ENCODE measurements at regions not wholly inside any gene's neighbourhood (a gene's known extent, or its start where the extent isn't known, plus 50 kb on each side); places are given as distances from the start of the nearest gene placed in this dataset. TPM values are rescaled to one million over a fixed set of nuclear protein-coding genes. Genes with fewer than 3 reads are reported as not detected.

DNA sequence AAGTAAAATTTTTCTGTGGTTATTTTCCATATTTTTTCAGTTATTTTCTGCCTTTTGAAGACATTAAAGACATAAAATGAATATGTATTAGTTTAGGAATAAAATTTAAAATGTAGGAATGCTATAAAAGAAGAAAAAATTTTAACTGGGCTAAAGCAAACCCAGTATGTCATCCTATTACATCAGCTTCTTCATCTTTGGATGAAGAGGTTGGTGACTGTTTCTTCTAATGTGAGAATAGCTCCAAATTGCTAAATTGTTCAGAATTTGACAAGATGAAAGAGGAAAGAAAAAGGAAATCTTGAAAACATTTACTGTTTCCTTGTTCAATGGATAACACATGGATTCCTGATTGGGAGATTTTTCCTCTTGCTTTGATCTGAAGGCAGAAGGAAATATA, 52.7 kb upstream of the PZP start:
- ChIA-PET POLR2A (no interaction called here), CTCF (ENCODE audit: unreplicated experiment) (no interaction called here)
- intact Hi-C loops (cut with micrococcal nuclease; ENCODE audit: unreplicated experiment), result no loop called here
- no peak overlapping the region for H3K4me3 ChIP-seq (ENCODE audit: low read depth, low read length, poor library complexity, severe bottlenecking)
- no peaks in the 10 kb centered on the region for H3K36me3 ChIP-seq (ENCODE audit: insufficient read depth, low read length)
- no peak for TF ChIP-seq EZH2phosphoT487 (IDR thresholded peaks at IDR 0.05; ENCODE audit: borderline replicate concordance, low read depth, low read length)
- TF ChIP-seq, protein P1, sequence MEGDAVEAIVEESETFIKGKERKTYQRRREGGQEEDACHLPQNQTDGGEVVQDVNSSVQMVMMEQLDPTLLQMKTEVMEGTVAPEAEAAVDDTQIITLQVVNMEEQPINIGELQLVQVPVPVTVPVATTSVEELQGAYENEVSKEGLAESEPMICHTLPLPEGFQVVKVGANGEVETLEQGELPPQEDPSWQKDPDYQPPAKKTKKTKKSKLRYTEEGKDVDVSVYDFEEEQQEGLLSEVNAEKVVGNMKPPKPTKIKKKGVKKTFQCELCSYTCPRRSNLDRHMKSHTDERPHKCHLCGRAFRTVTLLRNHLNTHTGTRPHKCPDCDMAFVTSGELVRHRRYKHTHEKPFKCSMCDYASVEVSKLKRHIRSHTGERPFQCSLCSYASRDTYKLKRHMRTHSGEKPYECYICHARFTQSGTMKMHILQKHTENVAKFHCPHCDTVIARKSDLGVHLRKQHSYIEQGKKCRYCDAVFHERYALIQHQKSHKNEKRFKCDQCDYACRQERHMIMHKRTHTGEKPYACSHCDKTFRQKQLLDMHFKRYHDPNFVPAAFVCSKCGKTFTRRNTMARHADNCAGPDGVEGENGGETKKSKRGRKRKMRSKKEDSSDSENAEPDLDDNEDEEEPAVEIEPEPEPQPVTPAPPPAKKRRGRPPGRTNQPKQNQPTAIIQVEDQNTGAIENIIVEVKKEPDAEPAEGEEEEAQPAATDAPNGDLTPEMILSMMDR (conservative IDR thresholded peaks at IDR 0.05; ENCODE audit: low read length), result no peak
- H3K4me1 ChIP-seq (ENCODE audit: insufficient read depth, low read length, poor library complexity, severe bottlenecking), result no peaks in the 10 kb centered on the region
- no peak overlapping the region for H3K27ac ChIP-seq (ENCODE audit: low read depth, low read length, poor library complexity, severe bottlenecking)
- no peak overlapping the region for H3K4me2 ChIP-seq (ENCODE audit: low read length)
- no peak overlapping the region for H2AFZ ChIP-seq (ENCODE audit: low read length)
- no peaks in the 10 kb centered on the region for H4K20me1 ChIP-seq (ENCODE audit: insufficient read depth, low read length)
- no peaks in the 10 kb centered on the region for H3K79me2 ChIP-seq (ENCODE audit: insufficient read depth, low read depth, low read length)
- no peaks in the 10 kb centered on the region for H3K9me3 ChIP-seq (ENCODE audit: low read length)
- BruUV-seq (replicated peaks), result no TSS peak
- H3K9me2 ChIP-seq (ENCODE audit: insufficient read depth, low read length), result no peaks in the 10 kb centered on the region
- no peak for DNase-seq (ENCODE audit: low spot score)

GRCh38 chr12:9258676-9259075, 50.5 kb upstream of the PZP start:
- intact Hi-C loops (cut with micrococcal nuclease; ENCODE audit: unreplicated experiment), result no loop called here
- no peaks in the 10 kb centered on the region for H3K9me3 ChIP-seq (ENCODE audit: low read length)
- DNase-seq (ENCODE audit: low spot score), result no peak
- BruUV-seq (replicated peaks), result no TSS peak
- no peaks in the 10 kb centered on the region for H3K79me2 ChIP-seq (ENCODE audit: insufficient read depth, low read depth, low read length)
- no peak for TF ChIP-seq EZH2phosphoT487 (IDR thresholded peaks at IDR 0.05; ENCODE audit: borderline replicate concordance, low read depth, low read length)
- TF ChIP-seq, protein P1 (conservative IDR thresholded peaks at IDR 0.05; ENCODE audit: low read length), result no peak
- H4K20me1 ChIP-seq (ENCODE audit: insufficient read depth, low read length), result no peaks in the 10 kb centered on the region
- no peak overlapping the region for H2AFZ ChIP-seq (ENCODE audit: low read length)
- ChIA-PET CTCF (ENCODE audit: unreplicated experiment) (no interaction called here), POLR2A (interaction anchor here (0.7 to 0.9 kb wide), 2 partner anchors 23 to 876 kb away, joined by 3 read pairs; no protein-coding TSS in a partner anchor)
- no peak overlapping the region for H3K27ac ChIP-seq (ENCODE audit: low read depth, low read length, poor library complexity, severe bottlenecking)
- H3K4me1 ChIP-seq (ENCODE audit: insufficient read depth, low read length, poor library complexity, severe bottlenecking), result no peaks in the 10 kb centered on the region
- H3K9me2 ChIP-seq (ENCODE audit: insufficient read depth, low read length), result no peaks in the 10 kb centered on the region
- H3K4me3 ChIP-seq (ENCODE audit: low read depth, low read length, poor library complexity, severe bottlenecking), result no peak overlapping the region
- H3K4me2 ChIP-seq (ENCODE audit: low read length), result no peak overlapping the region
- no peaks in the 10 kb centered on the region for H3K36me3 ChIP-seq (ENCODE audit: insufficient read depth, low read length)

Small RNA genes lying in the stretch of these regions (small RNA-seq; reads per million reads assigned to genes)
- gene RF00072, result not detected
